WTC11 (cell line): ENCODE measurements at regions not wholly inside any gene's neighbourhood (a gene's known extent, or its start where the extent isn't known, plus 50 kb on each side); places are given as distances from the start of the nearest gene placed in this dataset.

Experiments
- ATAC-seq: fragments of 200-7000 bp; cut with Tn5 transposase; 2 replicates; pipeline ENCODE4 v1.10.0; 2021; ENCODE audit warnings: mild to moderate bottlenecking, moderate library complexity
- CTCF ChIA-PET: fragments of 300-600 bp; sonication (Branson Sonifier 250); formaldehyde crosslinking; loops from one replicate; lab custom pipeline; 2021; ENCODE audit warnings: antibody characterized with exemption; lab: Charles Lee
- POLR2A ChIA-PET: fragments of 350-600 bp; sonication (Branson Sonifier 250); formaldehyde crosslinking; loops from one replicate; lab custom pipeline; 2021; ENCODE audit warnings: antibody characterized with exemption; lab: Charles Lee
- DNase-seq: peaks from one replicate; pipeline ENCODE4 v3.0.0; 2021; ENCODE audit warnings: low spot score
- H3K27ac Mint-ChIP-seq: 2 replicates; pipeline ENCODE4 v1.8.0; 2021; ENCODE audit warnings: mixed read lengths
- H3K27me3 Mint-ChIP-seq: 2 replicates; pipeline ENCODE4 v1.8.0; 2021; ENCODE audit warnings: low read depth, mild to moderate bottlenecking, moderate library complexity, mixed read lengths
- H3K36me3 Mint-ChIP-seq: 2 replicates; pipeline ENCODE4 v1.8.0; 2021; ENCODE audit warnings: mixed read lengths
- H3K4me1 Mint-ChIP-seq: 2 replicates; pipeline ENCODE4 v1.8.0; 2022; ENCODE audit warnings: mixed read lengths
- H3K4me3 Mint-ChIP-seq: 2 replicates; pipeline ENCODE4 v1.8.0; 2021; ENCODE audit warnings: mild to moderate bottlenecking, moderate library complexity, mixed read lengths
- H3K9me3 Mint-ChIP-seq: 2 replicates; pipeline ENCODE4 v1.8.0; 2021; ENCODE audit warnings: mixed read lengths
- AFF4 ChIP-seq: sonication (generic); formaldehyde crosslinking; IDR thresholded peaks from 2 replicates; pipeline ENCODE4 v1.8.1; 2023; ENCODE audit warnings: mild to moderate bottlenecking, missing genetic modification reagents, borderline replicate concordance
- ATF1 ChIP-seq: sonication (generic); formaldehyde crosslinking; IDR thresholded peaks from 2 replicates; pipeline ENCODE4 v1.8.1; 2023; ENCODE audit warnings: mild to moderate bottlenecking, moderate library complexity, missing genetic modification reagents
- CDX4 ChIP-seq: fragments of 250-450 bp; sonication (Bioruptor Pico); IDR thresholded peaks from 2 replicates; pipeline ENCODE4 v1.9.0; 2021; ENCODE audit warnings: moderate library complexity, mild to moderate bottlenecking, inconsistent platforms, borderline replicate concordance
- CREB1 ChIP-seq: sonication (generic); formaldehyde crosslinking; IDR thresholded peaks from 2 replicates; pipeline ENCODE4 v1.8.0; 2023; ENCODE audit warnings: mild to moderate bottlenecking, missing genetic modification reagents
- CREM ChIP-seq: sonication (generic); formaldehyde crosslinking; IDR thresholded peaks from 2 replicates; pipeline ENCODE4 v1.8.1; 2022; ENCODE audit warnings: mild to moderate bottlenecking, missing genetic modification reagents, moderate library complexity
- EMX1 ChIP-seq: fragments of 250-450 bp; sonication (Bioruptor Pico); IDR thresholded peaks from 2 replicates; pipeline ENCODE4 v1.8.0; 2021; ENCODE audit warnings: mild to moderate bottlenecking
- FOXJ3 ChIP-seq: sonication (generic); formaldehyde crosslinking; IDR thresholded peaks from 2 replicates; pipeline ENCODE4 v1.9.0; 2021; ENCODE audit warnings: missing genetic modification reagents, mild to moderate bottlenecking, borderline replicate concordance
- JAZF1 ChIP-seq: fragments of 250-450 bp; sonication (Bioruptor Pico); IDR thresholded peaks from 2 replicates; pipeline ENCODE4 v1.9.0; 2021; ENCODE audit warnings: moderate library complexity, mild to moderate bottlenecking, inconsistent platforms
- MYBL2 ChIP-seq: sonication (generic); formaldehyde crosslinking; IDR thresholded peaks from 2 replicates; pipeline ENCODE4 v1.8.1; 2023; ENCODE audit warnings: mild to moderate bottlenecking, moderate library complexity, missing genetic modification reagents
- NR1H2 ChIP-seq: sonication (generic); formaldehyde crosslinking; IDR thresholded peaks from 2 replicates; pipeline ENCODE4 v1.9.0; 2021; ENCODE audit warnings: mild to moderate bottlenecking, moderate library complexity, missing genetic modification reagents
- RELA ChIP-seq: sonication (generic); formaldehyde crosslinking; IDR thresholded peaks from 2 replicates; pipeline ENCODE4 v1.8.1; 2022; ENCODE audit warnings: missing genetic modification reagents, mild to moderate bottlenecking, borderline replicate concordance
- ZNF121 ChIP-seq: sonication (generic); formaldehyde crosslinking; IDR thresholded peaks from 2 replicates; pipeline ENCODE4 v1.8.0; 2023; ENCODE audit warnings: missing genetic modification reagents
- ZNF138 ChIP-seq: sonication (generic); formaldehyde crosslinking; conservative IDR thresholded peaks from 2 replicates; pipeline ENCODE4 v1.8.1; 2022; ENCODE audit warnings: mild to moderate bottlenecking, moderate library complexity, missing genetic modification reagents
- ZNF232 ChIP-seq: sonication (generic); formaldehyde crosslinking; IDR thresholded peaks from 2 replicates; pipeline ENCODE4 v1.8.0; 2022; ENCODE audit warnings: mild to moderate bottlenecking, missing genetic modification reagents
- ZNF396 ChIP-seq: fragments of 250-450 bp; sonication (Bioruptor Pico); IDR thresholded peaks from 2 replicates; pipeline ENCODE4 v1.8.0; 2021; ENCODE audit warnings: mild to moderate bottlenecking, moderate library complexity, borderline replicate concordance
- ZNF425 ChIP-seq: fragments of 250-450 bp; sonication (Bioruptor Pico); conservative IDR thresholded peaks from 2 replicates; pipeline ENCODE4 v1.9.0; 2021; ENCODE audit warnings: mild to moderate bottlenecking
- ZNF671 ChIP-seq: fragments of 250-450 bp; sonication (Bioruptor Pico); IDR thresholded peaks from 2 replicates; pipeline ENCODE4 v1.8.0; 2021; ENCODE audit warnings: mild to moderate bottlenecking
- TF ChIP-seq, protein P1 (sequence below): sonication (generic); formaldehyde crosslinking; conservative IDR thresholded peaks from 2 replicates; pipeline ENCODE4 v1.8.1; 2023; ENCODE audit warnings: mild to moderate bottlenecking, low read depth, missing genetic modification reagents, moderate library complexity
- TF ChIP-seq, protein P2 (sequence below): sonication (generic); formaldehyde crosslinking; IDR thresholded peaks from 2 replicates; pipeline ENCODE4 v1.8.1; 2022; ENCODE audit warnings: low read depth, missing genetic modification reagents, borderline replicate concordance
- TF ChIP-seq, protein P3 (sequence below): fragments of 250-450 bp; sonication (Bioruptor Pico); IDR thresholded peaks from 2 replicates; pipeline ENCODE4 v1.9.0; 2021; ENCODE audit warnings: mild to moderate bottlenecking
- TF ChIP-seq, protein P4 (sequence below): sonication (generic); formaldehyde crosslinking; IDR thresholded peaks from 2 replicates; pipeline ENCODE4 v1.8.0; 2022; ENCODE audit warnings: mild to moderate bottlenecking, missing genetic modification reagents
- TF ChIP-seq, protein P5 (sequence below): sonication (generic); formaldehyde crosslinking; IDR thresholded peaks from 2 replicates; pipeline ENCODE4 v1.8.1; 2023; ENCODE audit warnings: mild to moderate bottlenecking, missing genetic modification reagents

GRCh38 chr15:26113296-26113695 lies 250.2 kb upstream of the ATP10A start:
- H3K36me3 Mint-ChIP-seq, result no peaks in the 10 kb centered on the region
- no peaks in the 10 kb centered on the region for H3K27me3 Mint-ChIP-seq
- DNase-seq (peak; percentile 50), ATAC-seq (peak; percentile 67)
- H3K9me3 Mint-ChIP-seq, result peaks cover 13% of the 10 kb centered on the region
- H3K4me3 Mint-ChIP-seq, result no peak overlapping the region
- peaks cover 9% of the 10 kb centered on the region; the same call in 1 of the 2 replicates for H3K4me1 Mint-ChIP-seq
- TF ChIP-seq ZNF671 (no peak), CREB1 (CRISPR knock-in tag) (no peak), FOXJ3 (CRISPR knock-in tag) (no peak), ZNF121 (CRISPR knock-in tag) (no peak), ZNF138 (CRISPR knock-in tag) (no peak), ZNF232 (CRISPR knock-in tag) (no peak), CDX4 (CRISPR knock-in tag) (no peak), ATF1 (CRISPR knock-in tag) (no peak), JAZF1 (no peak), CREM (no peak), RELA (CRISPR knock-in tag) (no peak)
- TF ChIP-seq, protein P1, sequence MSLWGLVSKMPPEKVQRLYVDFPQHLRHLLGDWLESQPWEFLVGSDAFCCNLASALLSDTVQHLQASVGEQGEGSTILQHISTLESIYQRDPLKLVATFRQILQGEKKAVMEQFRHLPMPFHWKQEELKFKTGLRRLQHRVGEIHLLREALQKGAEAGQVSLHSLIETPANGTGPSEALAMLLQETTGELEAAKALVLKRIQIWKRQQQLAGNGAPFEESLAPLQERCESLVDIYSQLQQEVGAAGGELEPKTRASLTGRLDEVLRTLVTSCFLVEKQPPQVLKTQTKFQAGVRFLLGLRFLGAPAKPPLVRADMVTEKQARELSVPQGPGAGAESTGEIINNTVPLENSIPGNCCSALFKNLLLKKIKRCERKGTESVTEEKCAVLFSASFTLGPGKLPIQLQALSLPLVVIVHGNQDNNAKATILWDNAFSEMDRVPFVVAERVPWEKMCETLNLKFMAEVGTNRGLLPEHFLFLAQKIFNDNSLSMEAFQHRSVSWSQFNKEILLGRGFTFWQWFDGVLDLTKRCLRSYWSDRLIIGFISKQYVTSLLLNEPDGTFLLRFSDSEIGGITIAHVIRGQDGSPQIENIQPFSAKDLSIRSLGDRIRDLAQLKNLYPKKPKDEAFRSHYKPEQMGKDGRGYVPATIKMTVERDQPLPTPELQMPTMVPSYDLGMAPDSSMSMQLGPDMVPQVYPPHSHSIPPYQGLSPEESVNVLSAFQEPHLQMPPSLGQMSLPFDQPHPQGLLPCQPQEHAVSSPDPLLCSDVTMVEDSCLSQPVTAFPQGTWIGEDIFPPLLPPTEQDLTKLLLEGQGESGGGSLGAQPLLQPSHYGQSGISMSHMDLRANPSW (CRISPR knock-in tag), result no peak
- TF ChIP-seq, protein P2, sequence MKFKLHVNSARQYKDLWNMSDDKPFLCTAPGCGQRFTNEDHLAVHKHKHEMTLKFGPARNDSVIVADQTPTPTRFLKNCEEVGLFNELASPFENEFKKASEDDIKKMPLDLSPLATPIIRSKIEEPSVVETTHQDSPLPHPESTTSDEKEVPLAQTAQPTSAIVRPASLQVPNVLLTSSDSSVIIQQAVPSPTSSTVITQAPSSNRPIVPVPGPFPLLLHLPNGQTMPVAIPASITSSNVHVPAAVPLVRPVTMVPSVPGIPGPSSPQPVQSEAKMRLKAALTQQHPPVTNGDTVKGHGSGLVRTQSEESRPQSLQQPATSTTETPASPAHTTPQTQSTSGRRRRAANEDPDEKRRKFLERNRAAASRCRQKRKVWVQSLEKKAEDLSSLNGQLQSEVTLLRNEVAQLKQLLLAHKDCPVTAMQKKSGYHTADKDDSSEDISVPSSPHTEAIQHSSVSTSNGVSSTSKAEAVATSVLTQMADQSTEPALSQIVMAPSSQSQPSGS (CRISPR knock-in tag), result no peak
- TF ChIP-seq, protein P3, sequence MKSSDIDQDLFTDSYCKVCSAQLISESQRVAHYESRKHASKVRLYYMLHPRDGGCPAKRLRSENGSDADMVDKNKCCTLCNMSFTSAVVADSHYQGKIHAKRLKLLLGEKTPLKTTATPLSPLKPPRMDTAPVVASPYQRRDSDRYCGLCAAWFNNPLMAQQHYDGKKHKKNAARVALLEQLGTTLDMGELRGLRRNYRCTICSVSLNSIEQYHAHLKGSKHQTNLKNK (CRISPR knock-in tag), result no peak
- ChIA-PET POLR2A (no interaction called here), CTCF (interaction anchor here (0.6 kb wide), 1 partner anchor 17 kb away, joined by 4 read pairs; no protein-coding TSS in a partner anchor)
- no peak overlapping the region for H3K27ac Mint-ChIP-seq

DNA sequence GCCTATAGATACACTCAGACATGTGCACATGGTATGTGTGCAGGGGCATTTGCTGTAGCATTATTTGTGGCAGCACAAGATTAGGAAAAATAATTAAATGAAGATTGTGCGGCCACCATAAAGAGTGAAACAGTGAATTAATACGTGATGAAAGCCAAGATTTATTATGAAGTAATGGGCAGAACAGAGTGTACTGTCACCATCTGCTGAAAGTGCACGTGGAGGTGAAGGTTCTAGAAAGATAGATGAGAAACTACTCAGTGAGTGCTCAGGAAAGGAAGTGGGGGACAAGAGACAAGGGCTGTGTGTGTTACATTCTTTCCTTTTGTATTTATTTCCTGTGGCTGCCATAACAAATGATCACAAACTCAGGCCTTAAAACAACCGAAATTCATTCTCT lies 246.1 kb upstream of the ATP10A start:
- Mint-ChIP-seq H3K4me1 (0 out of 2 replicates have a peak, but pooled peaks cover 2% of the 10 kb centered on the region), H3K36me3 (peaks cover 21% of the 10 kb centered on the region), H3K9me3 (peaks cover 32% of the 10 kb centered on the region), H3K27ac (no peak overlapping the region), H3K27me3 (no peaks in the 10 kb centered on the region), H3K4me3 (no peak overlapping the region)
- ChIA-PET CTCF (interaction anchor here (1.9 kb wide), 1 partner anchor 14 kb away, joined by 10 read pairs; no protein-coding TSS in a partner anchor), POLR2A (no interaction called here)
- ATAC-seq (no peak), DNase-seq (no peak)
- TF ChIP-seq, protein P4, sequence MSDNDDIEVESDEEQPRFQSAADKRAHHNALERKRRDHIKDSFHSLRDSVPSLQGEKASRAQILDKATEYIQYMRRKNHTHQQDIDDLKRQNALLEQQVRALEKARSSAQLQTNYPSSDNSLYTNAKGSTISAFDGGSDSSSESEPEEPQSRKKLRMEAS (CRISPR knock-in tag), result no peak
- TF ChIP-seq, protein P5, sequence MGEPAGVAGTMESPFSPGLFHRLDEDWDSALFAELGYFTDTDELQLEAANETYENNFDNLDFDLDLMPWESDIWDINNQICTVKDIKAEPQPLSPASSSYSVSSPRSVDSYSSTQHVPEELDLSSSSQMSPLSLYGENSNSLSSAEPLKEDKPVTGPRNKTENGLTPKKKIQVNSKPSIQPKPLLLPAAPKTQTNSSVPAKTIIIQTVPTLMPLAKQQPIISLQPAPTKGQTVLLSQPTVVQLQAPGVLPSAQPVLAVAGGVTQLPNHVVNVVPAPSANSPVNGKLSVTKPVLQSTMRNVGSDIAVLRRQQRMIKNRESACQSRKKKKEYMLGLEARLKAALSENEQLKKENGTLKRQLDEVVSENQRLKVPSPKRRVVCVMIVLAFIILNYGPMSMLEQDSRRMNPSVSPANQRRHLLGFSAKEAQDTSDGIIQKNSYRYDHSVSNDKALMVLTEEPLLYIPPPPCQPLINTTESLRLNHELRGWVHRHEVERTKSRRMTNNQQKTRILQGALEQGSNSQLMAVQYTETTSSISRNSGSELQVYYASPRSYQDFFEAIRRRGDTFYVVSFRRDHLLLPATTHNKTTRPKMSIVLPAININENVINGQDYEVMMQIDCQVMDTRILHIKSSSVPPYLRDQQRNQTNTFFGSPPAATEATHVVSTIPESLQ (CRISPR knock-in tag), result no peak
- TF ChIP-seq ZNF425 (CRISPR knock-in tag) (no peak), MYBL2 (CRISPR knock-in tag) (no peak), EMX1 (no peak), ZNF396 (CRISPR knock-in tag) (no peak), AFF4 (CRISPR knock-in tag) (no peak), ATF1 (CRISPR knock-in tag) (no peak), NR1H2 (CRISPR knock-in tag) (no peak), RELA (CRISPR knock-in tag) (no peak)
